ENCODE measurements at regions not wholly inside any gene's neighbourhood (a gene's known extent, or its start where the extent isn't known, plus 50 kb on each side); places are given as distances from the start of the nearest gene placed in this dataset.
"Not testable (repeated sequence)": the region's sequence is repeated elsewhere in the genome, so short reads cannot be mapped to it uniquely, and the experiment has no call there.

GRCh38 chr5:36452424-36453006 lies 150.8 kb upstream of the RANBP3L start:
- H3K4me1 Mint-ChIP-seq (ENCODE audit: low read depth) = no peaks in the 10 kb centered on the region
- ATAC-seq = no peak
- no peaks in the 10 kb centered on the region for H3K9me3 Mint-ChIP-seq
- no peak for DNase-seq
- no peak overlapping the region for H3K4me3 Mint-ChIP-seq
- no peaks in the 10 kb centered on the region for H3K36me3 Mint-ChIP-seq (ENCODE audit: insufficient read depth)
- H3K27me3 Mint-ChIP-seq (ENCODE audit: low read depth) = peaks cover 3% of the 10 kb centered on the region

GRCh38 chr5:36457511-36458270 lies 148.7 kb upstream of the SLC1A3 start:
- Mint-ChIP-seq H3K9me3 (no peaks in the 10 kb centered on the region), H3K27me3 (ENCODE audit: low read depth) (peaks cover 4% of the 10 kb centered on the region), H3K36me3 (ENCODE audit: insufficient read depth) (no peaks in the 10 kb centered on the region), H3K4me3 (no peak overlapping the region), H3K4me1 (ENCODE audit: low read depth) (peaks cover 1% of the 10 kb centered on the region)
- ATAC-seq (no peak), DNase-seq (no peak)

- Mint-ChIP-seq H3K27me3 (ENCODE audit: low read depth) (peaks cover 4% of the 10 kb centered on the region), H3K9me3 (no peaks in the 10 kb centered on the region), H3K36me3 (ENCODE audit: insufficient read depth) (no peaks in the 10 kb centered on the region), H3K4me1 (ENCODE audit: low read depth) (peaks cover 1% of the 10 kb centered on the region), H3K4me3 (no peak overlapping the region)
- ATAC-seq (no peak), DNase-seq (no peak)
These were observed 147.7 kb upstream of the SLC1A3 start for GRCh38 chr5:36458746-36459145.

- no peak for ATAC-seq
- Mint-ChIP-seq H3K27me3 (ENCODE audit: low read depth) (peaks cover 4% of the 10 kb centered on the region), H3K36me3 (ENCODE audit: insufficient read depth) (no peaks in the 10 kb centered on the region), H3K4me1 (ENCODE audit: low read depth) (peaks cover 1% of the 10 kb centered on the region), H3K9me3 (no peaks in the 10 kb centered on the region), H3K4me3 (no peak overlapping the region)
- no peak for DNase-seq
These were observed 146.9 kb upstream of the SLC1A3 start for GRCh38 chr5:36459176-36460135.

- Mint-ChIP-seq H3K4me1 (ENCODE audit: low read depth) (peaks cover 1% of the 10 kb centered on the region), H3K36me3 (ENCODE audit: insufficient read depth) (no peaks in the 10 kb centered on the region)
These were observed 143.9 kb upstream of the SLC1A3 start for GRCh38 chr5:36462295-36463021.

GRCh38 chr5:36475942-36476341 lies 130.5 kb upstream of the SLC1A3 start:
- H3K4me3 Mint-ChIP-seq; H3K27me3 Mint-ChIP-seq (ENCODE audit: low read depth); DNase-seq; H3K36me3 Mint-ChIP-seq (ENCODE audit: insufficient read depth); H3K4me1 Mint-ChIP-seq (ENCODE audit: low read depth); H3K9me3 Mint-ChIP-seq; ATAC-seq: not testable (repeated sequence)

More at GRCh38 chr5:36462295-36463021, 143.9 kb upstream of the SLC1A3 start:
- peaks cover 6% of the 10 kb centered on the region for H3K27me3 Mint-ChIP-seq (ENCODE audit: low read depth)
- no peak for DNase-seq
- no peak overlapping the region for H3K4me3 Mint-ChIP-seq
- no peak for ATAC-seq
- no peaks in the 10 kb centered on the region for H3K9me3 Mint-ChIP-seq

- Mint-ChIP-seq H3K4me3 (no peak overlapping the region), H3K36me3 (ENCODE audit: insufficient read depth) (no peaks in the 10 kb centered on the region), H3K4me1 (ENCODE audit: low read depth) (no peaks in the 10 kb centered on the region), H3K9me3 (peaks cover 3% of the 10 kb centered on the region), H3K27me3 (ENCODE audit: low read depth) (no peaks in the 10 kb centered on the region)
- ATAC-seq (no peak), DNase-seq (no peak)
These were observed 127.6 kb upstream of the SLC1A3 start for GRCh38 chr5:36478646-36479317.

GRCh38 chr5:36481454-36482120 lies 124.8 kb upstream of the SLC1A3 start:
- H3K27me3 Mint-ChIP-seq (ENCODE audit: low read depth) = no peaks in the 10 kb centered on the region
- no peak overlapping the region for H3K4me3 Mint-ChIP-seq
- no peaks in the 10 kb centered on the region for H3K9me3 Mint-ChIP-seq
- no peaks in the 10 kb centered on the region for H3K36me3 Mint-ChIP-seq (ENCODE audit: insufficient read depth)
- ATAC-seq (no peak), DNase-seq (no peak)
- no peaks in the 10 kb centered on the region for H3K4me1 Mint-ChIP-seq (ENCODE audit: low read depth)

- Mint-ChIP-seq H3K4me3 (no peak overlapping the region), H3K27me3 (ENCODE audit: low read depth) (no peaks in the 10 kb centered on the region), H3K4me1 (ENCODE audit: low read depth) (no peaks in the 10 kb centered on the region), H3K36me3 (ENCODE audit: insufficient read depth) (no peaks in the 10 kb centered on the region), H3K9me3 (no peaks in the 10 kb centered on the region)
- DNase-seq = no peak
- no peak for ATAC-seq
These were observed 123.6 kb upstream of the SLC1A3 start for GRCh38 chr5:36482812-36483211.

- H3K4me3 Mint-ChIP-seq = no peak overlapping the region
- DNase-seq (no peak), ATAC-seq (no peak)
- no peaks in the 10 kb centered on the region for H3K27me3 Mint-ChIP-seq (ENCODE audit: low read depth)
- H3K36me3 Mint-ChIP-seq (ENCODE audit: insufficient read depth) = no peaks in the 10 kb centered on the region
- no peaks in the 10 kb centered on the region for H3K4me1 Mint-ChIP-seq (ENCODE audit: low read depth)
- H3K9me3 Mint-ChIP-seq = no peaks in the 10 kb centered on the region
These were observed 116.9 kb upstream of the SLC1A3 start for GRCh38 chr5:36489505-36489904.

- no peaks in the 10 kb centered on the region for H3K4me1 Mint-ChIP-seq (ENCODE audit: low read depth)
- DNase-seq = no peak
- ATAC-seq = no peak
- H3K36me3 Mint-ChIP-seq (ENCODE audit: insufficient read depth) = no peaks in the 10 kb centered on the region
- H3K9me3 Mint-ChIP-seq = no peaks in the 10 kb centered on the region
- H3K4me3 Mint-ChIP-seq = no peak overlapping the region
- H3K27me3 Mint-ChIP-seq (ENCODE audit: low read depth) = no peaks in the 10 kb centered on the region
These were observed 114.5 kb upstream of the SLC1A3 start for GRCh38 chr5:36491856-36492255.

- ATAC-seq (no peak), DNase-seq (no peak)
- no peaks in the 10 kb centered on the region for H3K4me1 Mint-ChIP-seq (ENCODE audit: low read depth)
- no peaks in the 10 kb centered on the region for H3K27me3 Mint-ChIP-seq (ENCODE audit: low read depth)
- H3K9me3 Mint-ChIP-seq = no peaks in the 10 kb centered on the region
- no peak overlapping the region for H3K4me3 Mint-ChIP-seq
- no peaks in the 10 kb centered on the region for H3K36me3 Mint-ChIP-seq (ENCODE audit: insufficient read depth)
These were observed 113.3 kb upstream of the SLC1A3 start for GRCh38 chr5:36492984-36493654.

GRCh38 chr5:36494028-36494427 lies 112.4 kb upstream of the SLC1A3 start:
- Mint-ChIP-seq H3K27me3 (ENCODE audit: low read depth) (no peaks in the 10 kb centered on the region), H3K36me3 (ENCODE audit: insufficient read depth) (no peaks in the 10 kb centered on the region), H3K4me1 (ENCODE audit: low read depth) (no peaks in the 10 kb centered on the region), H3K9me3 (no peaks in the 10 kb centered on the region), H3K4me3 (no peak overlapping the region)
- ATAC-seq = no peak
- DNase-seq = no peak

All from activated T-cell treated with anti-CD3 and anti-CD28 coated beads, Interleukin-2, amount 50 U/mL, for 4 hours (primary cell).